ENCODE measurements at regions not wholly inside any gene's neighbourhood (a gene's known extent, or its start where the extent isn't known, plus 50 kb on each side); places are given as distances from the start of the nearest gene placed in this dataset.
"Not testable (repeated sequence)": the region's sequence is repeated elsewhere in the genome, so short reads cannot be mapped to it uniquely, and the experiment has no call there.

- WGBS, 2 experiments (ENCODE audit: insufficient coverage in 2 of 2): 90 to 92% methylated on average over 17 to 18 of the region's 22 CpGs
- H3K4me3 ChIP-seq (ENCODE audit: extremely low read depth, insufficient read depth, low read length, poor library complexity, severe bottlenecking): no peak overlapping the region
- no peaks in the 10 kb centered on the region for H3K36me3 ChIP-seq (ENCODE audit: control insufficient read depth, insufficient read depth, low read length)
- H3K27ac ChIP-seq (ENCODE audit: low read depth, low read length, severe bottlenecking): no peak overlapping the region
- no peaks in the 10 kb centered on the region for H3K9me3 ChIP-seq (ENCODE audit: control insufficient read depth, low read length)
- peaks cover 53% of the 10 kb centered on the region for H3K4me1 ChIP-seq (ENCODE audit: control insufficient read depth, insufficient read depth, low read length, poor library complexity, severe bottlenecking)
These were observed 449.9 kb downstream of the PTPRU start for GRCh38 chr1:29686012-29686930.

GRCh38 chr1:29685387-29685786 is 449.1 kb downstream of the PTPRU start:
- WGBS, 2 experiments (ENCODE audit: insufficient coverage in 2 of 2): 88 to 96% methylated on average over 3 of the region's 3 CpGs

DNA sequence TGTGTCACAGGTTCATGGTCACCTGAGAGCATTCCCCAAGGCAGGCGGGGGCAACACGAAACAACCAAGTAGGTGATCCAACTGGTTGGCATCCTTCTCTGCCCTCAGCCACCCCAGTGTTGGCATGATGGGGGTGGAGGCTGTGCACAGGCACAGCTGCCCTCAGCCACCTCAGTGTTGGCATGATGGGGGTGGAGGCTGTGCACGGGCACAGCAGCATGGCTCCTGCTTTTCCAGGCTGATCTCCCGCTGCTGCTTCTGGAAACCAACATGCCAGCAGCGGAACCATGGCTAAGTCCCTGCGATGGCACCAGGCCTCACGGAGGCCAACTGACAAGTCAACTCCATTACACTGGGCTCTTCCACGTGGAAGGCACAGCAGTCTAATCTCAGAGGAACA is 447.8 kb downstream of the PTPRU start:
- whole genome bisulfite sequencing, 2 experiments (ENCODE audit: insufficient coverage in 2 of 2): 85 to 89% methylated on average over 6 to 8 of the region's 8 CpGs
- peaks cover 37% of the 10 kb centered on the region for H3K4me1 ChIP-seq (ENCODE audit: control insufficient read depth, insufficient read depth, low read length, poor library complexity, severe bottlenecking)
- H3K9me3 ChIP-seq (ENCODE audit: control insufficient read depth, low read length): no peaks in the 10 kb centered on the region
- no peak overlapping the region for H3K4me3 ChIP-seq (ENCODE audit: extremely low read depth, insufficient read depth, low read length, poor library complexity, severe bottlenecking)
- H3K36me3 ChIP-seq (ENCODE audit: control insufficient read depth, insufficient read depth, low read length): no peaks in the 10 kb centered on the region
- no peak overlapping the region for H3K27ac ChIP-seq (ENCODE audit: low read depth, low read length, severe bottlenecking)

More at GRCh38 chr1:29685387-29685786, 449.1 kb downstream of the PTPRU start:
- no peak overlapping the region for H3K27ac ChIP-seq (ENCODE audit: low read depth, low read length, severe bottlenecking)
- H3K36me3 ChIP-seq (ENCODE audit: control insufficient read depth, insufficient read depth, low read length): no peaks in the 10 kb centered on the region
- H3K4me3 ChIP-seq (ENCODE audit: extremely low read depth, insufficient read depth, low read length, poor library complexity, severe bottlenecking): no peak overlapping the region
- H3K9me3 ChIP-seq (ENCODE audit: control insufficient read depth, low read length): no peaks in the 10 kb centered on the region
- peaks cover 49% of the 10 kb centered on the region for H3K4me1 ChIP-seq (ENCODE audit: control insufficient read depth, insufficient read depth, low read length, poor library complexity, severe bottlenecking)

DNA sequence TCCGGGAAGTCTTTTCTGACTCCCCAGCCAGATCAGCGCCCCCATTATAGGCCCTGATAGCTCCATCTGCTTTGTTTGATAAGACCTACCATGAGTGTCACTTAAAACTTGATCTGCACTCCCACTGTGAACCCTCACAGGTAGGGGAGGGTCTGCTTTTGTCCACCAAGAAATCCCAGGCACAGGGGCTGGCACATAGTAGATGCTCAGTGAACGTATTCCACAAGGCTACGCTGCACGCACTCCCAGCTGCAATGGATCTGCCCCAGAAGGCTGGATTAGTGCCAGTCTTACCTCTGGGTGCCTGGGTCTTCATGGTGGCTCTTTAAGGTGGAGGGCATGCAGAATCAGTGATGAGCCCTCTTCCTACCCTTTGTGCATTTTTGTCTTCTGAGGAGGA is 447.1 kb downstream of the PTPRU start:
- H3K9me3 ChIP-seq (ENCODE audit: control insufficient read depth, low read length): no peaks in the 10 kb centered on the region
- H3K27ac ChIP-seq (ENCODE audit: low read depth, low read length, severe bottlenecking): no peak overlapping the region
- H3K36me3 ChIP-seq (ENCODE audit: control insufficient read depth, insufficient read depth, low read length): no peaks in the 10 kb centered on the region
- peaks cover 30% of the 10 kb centered on the region for H3K4me1 ChIP-seq (ENCODE audit: control insufficient read depth, insufficient read depth, low read length, poor library complexity, severe bottlenecking)
- 95 to 96% methylated on average over 5 of the region's 5 CpGs for WGBS, 2 experiments (ENCODE audit: insufficient coverage in 2 of 2)
- no peak overlapping the region for H3K4me3 ChIP-seq (ENCODE audit: extremely low read depth, insufficient read depth, low read length, poor library complexity, severe bottlenecking)

DNA sequence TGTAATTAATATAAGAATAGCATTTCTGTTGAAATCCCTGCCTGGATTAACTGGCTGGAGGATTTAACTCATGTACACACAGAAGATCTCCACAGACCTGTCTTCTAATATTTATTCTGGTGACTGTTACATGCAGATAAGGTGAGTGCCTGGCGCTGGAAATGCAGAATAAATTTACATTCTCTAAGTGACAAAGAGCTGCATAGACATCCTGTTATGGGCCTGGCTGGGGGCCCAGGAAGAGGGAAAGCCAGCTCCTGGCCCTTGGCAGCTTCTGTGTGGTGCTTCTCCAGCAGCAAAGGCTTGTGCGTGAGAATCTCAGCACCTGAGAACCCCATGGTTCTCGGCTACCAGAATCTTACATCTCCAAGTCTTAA is 446.6 kb downstream of the PTPRU start:
- H3K4me3 ChIP-seq (ENCODE audit: extremely low read depth, insufficient read depth, low read length, poor library complexity, severe bottlenecking): no peak overlapping the region

DNA sequence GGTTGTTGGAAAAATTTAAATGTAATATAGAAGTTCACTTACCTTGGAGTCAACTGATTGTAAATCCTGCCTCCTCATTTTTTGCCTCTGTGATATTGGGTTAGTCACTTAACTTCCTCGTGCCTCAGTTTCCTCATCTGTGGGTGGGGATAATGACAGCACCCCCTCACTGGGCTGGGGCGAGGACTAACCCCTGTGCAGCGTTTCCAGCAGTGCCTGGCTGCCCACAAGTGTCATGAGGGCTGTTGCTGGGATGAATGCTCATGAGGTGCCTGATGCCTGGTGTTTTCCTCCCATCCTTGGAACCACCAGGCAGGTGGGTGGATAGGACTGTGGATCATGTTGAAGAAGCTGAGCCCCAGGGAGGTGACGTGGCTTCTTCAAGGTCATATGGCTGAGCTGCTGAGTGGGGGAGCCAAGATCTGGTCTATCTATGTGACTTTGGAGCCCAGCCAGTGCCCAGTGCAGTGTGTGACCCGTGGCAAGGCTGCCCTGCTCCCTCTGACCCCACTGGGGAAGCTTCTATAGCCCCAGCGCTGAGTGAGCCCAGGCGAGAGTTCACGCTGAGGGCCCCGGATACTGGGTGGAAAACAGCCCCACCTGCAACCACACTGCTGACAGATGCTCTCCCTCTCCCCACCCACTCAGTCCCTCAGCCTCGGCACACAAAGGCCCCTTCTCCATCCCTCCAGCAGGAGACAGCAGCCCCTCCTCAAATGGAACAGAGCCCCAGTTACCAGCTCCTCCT is 446.0 kb downstream of the PTPRU start:
- Histone ChIP-seq H3K4me1 (ENCODE audit: control insufficient read depth, insufficient read depth, low read length, poor library complexity, severe bottlenecking) (peaks cover 23% of the 10 kb centered on the region), H3K4me3 (ENCODE audit: extremely low read depth, insufficient read depth, low read length, poor library complexity, severe bottlenecking) (no peak overlapping the region), H3K9me3 (ENCODE audit: control insufficient read depth, low read length) (no peaks in the 10 kb centered on the region), H3K27ac (ENCODE audit: low read depth, low read length, severe bottlenecking) (no peak overlapping the region), H3K36me3 (ENCODE audit: control insufficient read depth, insufficient read depth, low read length) (no peaks in the 10 kb centered on the region)
- 88 to 100% methylated on average over 5 of the region's 10 CpGs for WGBS, 2 experiments (ENCODE audit: insufficient coverage in 2 of 2)

More for the DNA sequence above, 446.6 kb downstream of the PTPRU start:
- H3K36me3 ChIP-seq (ENCODE audit: control insufficient read depth, insufficient read depth, low read length): no peaks in the 10 kb centered on the region
- 50 to 64% methylated on average over 2 of the region's 3 CpGs for WGBS, 2 experiments (ENCODE audit: insufficient coverage in 2 of 2)
- no peaks in the 10 kb centered on the region for H3K9me3 ChIP-seq (ENCODE audit: control insufficient read depth, low read length)
- H3K4me1 ChIP-seq (ENCODE audit: control insufficient read depth, insufficient read depth, low read length, poor library complexity, severe bottlenecking): peaks cover 29% of the 10 kb centered on the region
- H3K27ac ChIP-seq (ENCODE audit: low read depth, low read length, severe bottlenecking): no peak overlapping the region

GRCh38 chr1:29681416-29681815 is 445.1 kb downstream of the PTPRU start:
- not testable (repeated sequence) for H3K4me3 ChIP-seq (ENCODE audit: extremely low read depth, insufficient read depth, low read length, poor library complexity, severe bottlenecking); H3K9me3 ChIP-seq (ENCODE audit: control insufficient read depth, low read length); H3K27ac ChIP-seq (ENCODE audit: low read depth, low read length, severe bottlenecking); H3K36me3 ChIP-seq (ENCODE audit: control insufficient read depth, insufficient read depth, low read length)
- H3K4me1 ChIP-seq (ENCODE audit: control insufficient read depth, insufficient read depth, low read length, poor library complexity, severe bottlenecking): peaks cover 21% of the 10 kb centered on the region
- 92 to 98% methylated on average over 3 of the region's 6 CpGs for WGBS, 2 experiments (ENCODE audit: insufficient coverage in 2 of 2)

DNA sequence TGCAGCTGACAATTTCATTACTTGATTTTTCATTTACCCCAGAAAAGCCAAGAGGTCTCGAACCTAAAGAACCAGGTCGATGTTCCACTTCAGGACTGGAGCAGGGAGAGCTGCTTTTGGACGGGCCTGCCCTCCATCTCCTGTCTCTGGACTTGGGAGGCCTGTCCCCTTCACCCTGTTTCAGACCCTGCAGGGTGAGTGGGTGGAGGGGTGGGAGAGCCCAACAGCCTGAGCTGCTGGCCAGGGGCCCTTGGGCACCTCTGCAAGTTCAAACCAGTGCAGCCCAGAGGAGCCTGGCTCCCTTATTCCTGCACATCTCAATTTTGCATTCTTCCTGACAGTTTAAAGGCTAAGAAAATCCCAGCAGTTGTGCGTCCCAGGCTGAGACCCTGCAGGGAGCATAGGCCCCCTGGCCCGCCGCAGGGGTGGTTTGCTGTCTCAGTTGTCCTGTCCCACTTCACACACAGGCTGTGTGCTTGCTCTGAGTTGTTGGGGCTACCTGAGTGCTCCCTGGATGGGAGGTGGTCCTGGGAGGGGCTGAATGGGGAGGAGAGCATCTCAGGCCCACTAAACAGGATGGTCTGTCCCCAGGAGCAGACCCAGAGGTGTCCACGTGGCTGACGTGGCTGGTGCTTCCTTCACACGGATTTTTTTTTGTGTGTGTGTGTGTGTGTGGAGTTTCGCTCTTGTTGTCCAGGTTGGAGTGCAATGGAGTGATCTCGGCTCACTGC is 443.7 kb downstream of the PTPRU start:
- Histone ChIP-seq H3K27ac (ENCODE audit: low read depth, low read length, severe bottlenecking) (no peak overlapping the region), H3K9me3 (ENCODE audit: control insufficient read depth, low read length) (no peaks in the 10 kb centered on the region), H3K4me1 (ENCODE audit: control insufficient read depth, insufficient read depth, low read length, poor library complexity, severe bottlenecking) (peaks cover 17% of the 10 kb centered on the region), H3K4me3 (ENCODE audit: extremely low read depth, insufficient read depth, low read length, poor library complexity, severe bottlenecking) (no peak overlapping the region), H3K36me3 (ENCODE audit: control insufficient read depth, insufficient read depth, low read length) (no peaks in the 10 kb centered on the region)
- WGBS, 2 experiments (ENCODE audit: insufficient coverage in 2 of 2): 84 to 94% methylated on average over 6 to 8 of the region's 11 CpGs

GRCh38 chr1:29679316-29679715 is 443.0 kb downstream of the PTPRU start:
- H3K36me3 ChIP-seq (ENCODE audit: control insufficient read depth, insufficient read depth, low read length): no peaks in the 10 kb centered on the region
- H3K27ac ChIP-seq (ENCODE audit: low read depth, low read length, severe bottlenecking): no peak overlapping the region
- peaks cover 17% of the 10 kb centered on the region for H3K4me1 ChIP-seq (ENCODE audit: control insufficient read depth, insufficient read depth, low read length, poor library complexity, severe bottlenecking)
- no peak overlapping the region for H3K4me3 ChIP-seq (ENCODE audit: extremely low read depth, insufficient read depth, low read length, poor library complexity, severe bottlenecking)
- no peaks in the 10 kb centered on the region for H3K9me3 ChIP-seq (ENCODE audit: control insufficient read depth, low read length)
- WGBS, 2 experiments (ENCODE audit: insufficient coverage in 2 of 2): 67 to 95% methylated on average over 1 to 3 of the region's 5 CpGs

Data from mesodermal cell (in vitro differentiated cells).